Dermis blood vessel endothelial cell (primary cell): ENCODE measurements at regions not wholly inside any gene's neighbourhood (a gene's known extent, or its start where the extent isn't known, plus 50 kb on each side); places are given as distances from the start of the nearest gene placed in this dataset.

Experiments
- DNase-seq: peaks from one replicate; pipeline ENCODE4 v3.0.0; 2010

DNA sequence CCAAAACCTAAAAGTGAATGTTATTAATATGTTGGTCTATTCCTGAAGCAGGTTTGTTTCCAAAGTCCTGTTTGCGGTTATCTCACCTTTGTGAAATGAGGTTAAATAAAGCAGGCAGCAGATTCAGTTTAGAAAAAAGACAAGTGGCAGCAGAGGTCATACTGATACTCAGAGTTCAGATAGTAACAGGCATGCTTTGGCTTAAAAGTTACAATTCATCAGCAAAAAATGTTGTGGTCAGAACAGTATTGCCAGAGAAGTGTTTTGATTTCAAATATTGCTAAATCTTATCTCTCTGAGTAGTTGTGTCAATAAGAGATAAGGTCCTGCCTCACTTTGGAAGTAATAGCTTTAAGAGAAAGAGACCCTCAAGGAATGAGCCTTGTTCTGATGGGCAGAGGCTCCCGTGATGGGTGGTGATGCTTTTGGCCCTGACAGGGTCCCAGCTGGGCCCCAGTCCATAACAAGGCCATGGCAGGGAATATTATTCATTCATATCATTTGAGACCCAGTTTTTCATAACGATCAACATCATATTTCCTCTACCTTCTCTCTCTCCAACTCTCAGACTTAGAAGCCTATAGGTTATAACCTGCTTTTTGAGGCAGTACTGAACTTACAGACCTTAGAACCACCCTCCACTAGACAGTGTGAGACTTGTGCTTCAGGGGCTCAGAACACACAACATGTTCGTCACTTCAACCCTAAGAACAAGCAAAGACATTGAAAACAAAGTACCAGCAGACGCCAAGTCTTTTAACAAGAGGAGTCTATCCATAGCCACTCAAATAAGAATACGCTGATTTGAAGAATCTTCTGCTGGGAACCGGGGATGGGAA lies 58.5 kb upstream of the AHR start:
- DNase-seq = no peak

- no peak for DNase-seq
Observed at GRCh38 chr7:17242504-17242903, 55.9 kb upstream of the AHR start.

DNA sequence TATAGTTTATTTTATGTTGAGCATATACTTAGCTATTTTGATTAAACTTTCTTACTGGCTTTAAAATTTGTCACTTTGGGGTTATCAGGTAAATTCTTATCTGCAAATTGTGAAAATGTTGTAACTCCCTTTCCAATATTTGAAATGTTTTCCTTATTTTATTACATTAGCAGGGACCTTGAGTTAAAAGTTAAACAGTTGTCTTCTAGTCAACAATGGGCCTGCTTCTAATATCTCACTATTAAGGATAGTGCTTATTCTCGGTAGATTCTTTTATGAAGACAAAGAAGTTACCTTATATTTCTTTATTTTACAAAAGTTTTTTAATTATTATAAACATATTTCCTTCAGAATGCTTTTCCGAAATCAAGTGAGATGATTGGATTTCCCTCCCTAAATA lies 53.7 kb upstream of the AHR start:
- no peak for DNase-seq

GRCh38 chr7:17247357-17247756 lies 51.1 kb upstream of the AHR start:
- DNase-seq = no peak

- DNase-seq = no peak
Observed at GRCh38 chr7:17248527-17248926, 49.9 kb upstream of the AHR start.
